ACC112 (cell line): ENCODE measurements at regions not wholly inside any gene's neighbourhood (a gene's known extent, or its start where the extent isn't known, plus 50 kb on each side); places are given as distances from the start of the nearest gene placed in this dataset.

Experiments used
- H2AFZ ChIP-seq: fragments of 200-600 bp; sonication (generic); one replicate; pipeline ENCODE4 v1.6.0; 2017; ENCODE audit warnings: antibody characterized with exemption, low read length; ENCODE audit not compliant: unreplicated experiment
- H3K27ac ChIP-seq: fragments of 200-600 bp; sonication (generic); 2 replicates; pipeline ENCODE4 v1.5.1; 2014; ENCODE audit warnings: low read depth, mild to moderate bottlenecking, antibody characterized with exemption, low read length, moderate library complexity
- H3K27me3 ChIP-seq: fragments of 200-600 bp; sonication (generic); 2 replicates; pipeline ENCODE4 v1.6.1; 2014; ENCODE audit warnings: mild to moderate bottlenecking, antibody characterized with exemption, low read length, moderate library complexity, mixed read lengths; ENCODE audit not compliant: insufficient read depth
- H3K36me3 ChIP-seq: fragments of 200-600 bp; sonication (generic); 2 replicates; pipeline ENCODE4 v1.6.1; 2016; ENCODE audit warnings: mild to moderate bottlenecking, antibody characterized with exemption, low read length, moderate library complexity, mixed read lengths; ENCODE audit not compliant: insufficient read depth
- H3K4me1 ChIP-seq: fragments of 200-600 bp; sonication (generic); one replicate; pipeline ENCODE4 v1.6.1; 2016; ENCODE audit warnings: low read length, mixed read lengths; ENCODE audit not compliant: insufficient read depth, unreplicated experiment, control insufficient read depth
- H3K4me3 ChIP-seq: fragments of 200-600 bp; sonication (generic); 2 replicates; pipeline ENCODE4 v1.5.1; 2014; ENCODE audit warnings: mild to moderate bottlenecking, low read depth, low read length
- H3K79me2 ChIP-seq: fragments of 200-600 bp; sonication (generic); one replicate; pipeline ENCODE4 v1.6.0; 2016; ENCODE audit warnings: low read length; ENCODE audit not compliant: control insufficient read depth, unreplicated experiment, insufficient read depth

- Histone ChIP-seq H3K36me3 (no peaks in the 10 kb centered on the region), H3K27ac (no peak overlapping the region), H3K4me3 (no peak overlapping the region), H3K27me3 (no peaks in the 10 kb centered on the region), H3K79me2 (no peaks in the 10 kb centered on the region), H2AFZ (no peak overlapping the region), H3K4me1 (peaks cover 12% of the 10 kb centered on the region)
These were observed 288.8 kb downstream of the ADGB start for GRCh38 chr6:146887447-146888077.

- Histone ChIP-seq H3K27ac (no peak overlapping the region), H3K4me3 (no peak overlapping the region), H3K79me2 (no peaks in the 10 kb centered on the region), H2AFZ (no peak overlapping the region), H3K4me1 (peaks cover 17% of the 10 kb centered on the region), H3K36me3 (no peaks in the 10 kb centered on the region), H3K27me3 (no peaks in the 10 kb centered on the region)
These were observed 290.5 kb downstream of the ADGB start for GRCh38 chr6:146889303-146889702.

- Histone ChIP-seq H3K36me3 (no peaks in the 10 kb centered on the region), H3K4me1 (peaks cover 17% of the 10 kb centered on the region), H3K27ac (no peak overlapping the region), H2AFZ (no peak overlapping the region), H3K4me3 (no peak overlapping the region), H3K27me3 (no peaks in the 10 kb centered on the region), H3K79me2 (no peaks in the 10 kb centered on the region)
These were observed 291.4 kb downstream of the ADGB start for GRCh38 chr6:146890172-146890571.

- H3K27ac ChIP-seq: no peak overlapping the region
- H2AFZ ChIP-seq: no peak overlapping the region
- H3K79me2 ChIP-seq: no peaks in the 10 kb centered on the region
- no peaks in the 10 kb centered on the region for H3K27me3 ChIP-seq
- peaks cover 17% of the 10 kb centered on the region for H3K4me1 ChIP-seq
- H3K4me3 ChIP-seq: no peak overlapping the region
- H3K36me3 ChIP-seq: no peaks in the 10 kb centered on the region
These were observed 292.1 kb downstream of the ADGB start for GRCh38 chr6:146890644-146891434.

GRCh38 chr6:146891615-146892265 is 293.0 kb downstream of the ADGB start:
- Histone ChIP-seq H3K4me3 (no peak overlapping the region), H3K27me3 (no peaks in the 10 kb centered on the region), H3K27ac (peak overlapping the region; percentile 34; the same call in 1 of the 2 replicates), H2AFZ (peak overlapping the region; percentile 21), H3K4me1 (peaks cover 17% of the 10 kb centered on the region), H3K36me3 (no peaks in the 10 kb centered on the region), H3K79me2 (no peaks in the 10 kb centered on the region)

GRCh38 chr6:146892283-146892612 is 293.5 kb downstream of the ADGB start:
- Histone ChIP-seq H3K36me3 (no peaks in the 10 kb centered on the region), H3K4me1 (peaks cover 17% of the 10 kb centered on the region), H3K4me3 (no peak overlapping the region), H2AFZ (peak overlapping the region; percentile 21), H3K27ac (peak overlapping the region; percentile 34; the same call in 1 of the 2 replicates), H3K79me2 (no peaks in the 10 kb centered on the region), H3K27me3 (no peaks in the 10 kb centered on the region)

GRCh38 chr6:146892613-146893401 is 294.0 kb downstream of the ADGB start:
- Histone ChIP-seq H3K27me3 (no peaks in the 10 kb centered on the region), H3K79me2 (no peaks in the 10 kb centered on the region), H3K27ac (peak overlapping the region; percentile 34; the same call in 1 of the 2 replicates), H3K36me3 (no peaks in the 10 kb centered on the region), H3K4me3 (no peak overlapping the region), H2AFZ (peak overlapping the region; percentile 21), H3K4me1 (peaks cover 17% of the 10 kb centered on the region)

GRCh38 chr6:146893690-146894089 is 294.9 kb downstream of the ADGB start:
- Histone ChIP-seq H3K79me2 (no peaks in the 10 kb centered on the region), H3K27ac (no peak overlapping the region), H3K4me1 (peaks cover 17% of the 10 kb centered on the region)

GRCh38 chr6:146894624-146895023 is 295.9 kb downstream of the ADGB start:
- Histone ChIP-seq H3K79me2 (no peaks in the 10 kb centered on the region), H3K27me3 (no peaks in the 10 kb centered on the region), H3K36me3 (no peaks in the 10 kb centered on the region), H2AFZ (no peak overlapping the region), H3K4me1 (peaks cover 17% of the 10 kb centered on the region), H3K27ac (no peak overlapping the region), H3K4me3 (no peak overlapping the region)

More at GRCh38 chr6:146893690-146894089, 294.9 kb downstream of the ADGB start:
- no peak overlapping the region for H3K4me3 ChIP-seq
- H3K36me3 ChIP-seq: no peaks in the 10 kb centered on the region
- H3K27me3 ChIP-seq: no peaks in the 10 kb centered on the region
- H2AFZ ChIP-seq: no peak overlapping the region

- Histone ChIP-seq H3K36me3 (no peaks in the 10 kb centered on the region), H3K79me2 (no peaks in the 10 kb centered on the region), H3K27me3 (no peaks in the 10 kb centered on the region), H2AFZ (no peak overlapping the region), H3K27ac (no peak overlapping the region), H3K4me3 (no peak overlapping the region), H3K4me1 (peaks cover 17% of the 10 kb centered on the region)
These were observed 296.5 kb downstream of the ADGB start for GRCh38 chr6:146895101-146895771.
